ENCODE measurements at regions not wholly inside any gene's neighbourhood (a gene's known extent, or its start where the extent isn't known, plus 50 kb on each side); places are given as distances from the start of the nearest gene placed in this dataset.

DNA sequence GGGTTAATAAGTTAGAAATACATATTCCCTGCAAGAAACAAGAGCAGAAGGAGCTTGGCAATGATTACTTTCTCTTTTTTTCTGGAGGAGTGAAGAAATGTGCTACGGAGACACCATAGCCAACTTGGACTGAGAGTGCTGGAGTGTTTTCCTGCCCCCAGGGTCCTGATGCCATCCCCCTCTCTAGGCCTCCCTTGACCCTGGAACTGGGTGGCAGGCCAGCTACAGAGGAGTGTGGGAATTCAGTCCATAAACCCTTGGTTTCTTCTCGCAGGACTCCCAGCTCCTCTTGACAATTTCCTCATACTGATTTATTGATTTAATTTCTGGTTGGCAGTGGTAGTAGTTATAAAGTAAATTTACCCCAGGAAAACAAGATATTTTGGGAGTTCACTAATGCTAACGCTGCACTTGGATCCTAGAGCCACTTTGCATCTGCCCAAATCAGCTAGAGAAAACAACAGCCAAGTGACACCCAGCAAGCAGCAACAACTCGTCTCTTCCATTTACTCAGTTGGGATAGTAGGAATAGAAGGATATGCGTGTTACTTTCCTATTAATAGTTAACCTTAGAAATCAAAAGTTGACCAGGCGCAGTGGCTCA lies 76.4 kb upstream of the CELF2 start:
- H3K9ac ChIP-seq: no peak overlapping the region
- H3K9me3 ChIP-seq: peaks cover 12% of the 10 kb centered on the region
- H3K4me3 ChIP-seq: no peak overlapping the region
- no peaks in the 10 kb centered on the region for H3K36me3 ChIP-seq
- H3K4me1 ChIP-seq: no peaks in the 10 kb centered on the region
- H4K20me1 ChIP-seq: no peaks in the 10 kb centered on the region
- no peak overlapping the region for H3K4me2 ChIP-seq
- no peak for TF ChIP-seq Cebpa-rat (IDR thresholded peaks at IDR 0.05)
- no peaks in the 10 kb centered on the region for H3K27me3 ChIP-seq
- no peak overlapping the region for H3K27ac ChIP-seq

DNA sequence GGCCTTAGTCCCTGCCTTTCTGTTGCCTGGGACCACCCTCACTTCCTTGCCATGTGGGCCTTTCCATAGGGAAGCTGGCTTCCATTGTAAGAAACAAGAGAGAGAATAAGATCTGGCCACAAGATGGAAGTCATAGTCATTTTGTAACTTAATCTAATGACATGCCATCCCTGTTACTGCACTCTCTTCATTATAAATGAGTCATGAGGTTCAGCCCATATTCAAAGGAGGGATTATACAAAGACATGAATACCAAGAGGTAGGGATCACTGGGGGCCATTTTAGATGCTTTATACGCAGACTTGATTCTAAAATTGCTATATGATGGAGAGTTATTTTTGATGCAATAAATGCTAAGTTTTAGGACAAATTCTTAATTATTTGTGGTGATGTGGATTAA lies 75.2 kb upstream of the CELF2 start:
- no peaks in the 10 kb centered on the region for H4K20me1 ChIP-seq
- no peak for TF ChIP-seq Cebpa-rat (IDR thresholded peaks at IDR 0.05)
- H3K27ac ChIP-seq: no peak overlapping the region
- H3K27me3 ChIP-seq: no peaks in the 10 kb centered on the region
- no peaks in the 10 kb centered on the region for H3K4me1 ChIP-seq
- H3K9me3 ChIP-seq: peaks cover 12% of the 10 kb centered on the region
- no peak overlapping the region for H3K9ac ChIP-seq
- no peak overlapping the region for H3K4me3 ChIP-seq
- H3K4me2 ChIP-seq: no peak overlapping the region
- H3K36me3 ChIP-seq: no peaks in the 10 kb centered on the region

DNA sequence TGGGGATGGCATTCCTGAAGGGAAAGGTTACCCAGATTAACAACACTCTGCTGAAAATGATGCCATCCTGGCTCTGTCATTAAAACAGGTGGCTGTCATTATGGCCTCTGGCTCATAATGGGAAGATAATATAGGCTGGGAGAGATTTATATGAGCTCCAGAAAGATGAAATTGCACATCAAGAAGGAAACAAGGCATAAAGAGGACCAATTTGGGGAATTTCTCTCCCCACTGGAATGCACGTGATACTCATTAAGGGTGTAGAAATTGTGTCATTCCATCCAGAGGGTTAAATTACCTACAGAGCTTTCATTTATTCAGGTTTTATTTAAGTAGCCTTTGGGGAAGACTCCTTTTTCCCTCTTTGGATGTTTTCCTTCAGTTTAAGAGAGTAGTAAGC lies 71.6 kb upstream of the CELF2 start:
- H3K9me3 ChIP-seq: peaks cover 12% of the 10 kb centered on the region
- H3K27me3 ChIP-seq: no peaks in the 10 kb centered on the region
- H3K27ac ChIP-seq: no peak overlapping the region
- no peaks in the 10 kb centered on the region for H3K4me1 ChIP-seq
- TF ChIP-seq Cebpa-rat (IDR thresholded peaks at IDR 0.05): no peak
- no peak overlapping the region for H3K9ac ChIP-seq
- H4K20me1 ChIP-seq: no peaks in the 10 kb centered on the region
- H3K4me2 ChIP-seq: no peak overlapping the region
- no peaks in the 10 kb centered on the region for H3K36me3 ChIP-seq
- no peak overlapping the region for H3K4me3 ChIP-seq

DNA sequence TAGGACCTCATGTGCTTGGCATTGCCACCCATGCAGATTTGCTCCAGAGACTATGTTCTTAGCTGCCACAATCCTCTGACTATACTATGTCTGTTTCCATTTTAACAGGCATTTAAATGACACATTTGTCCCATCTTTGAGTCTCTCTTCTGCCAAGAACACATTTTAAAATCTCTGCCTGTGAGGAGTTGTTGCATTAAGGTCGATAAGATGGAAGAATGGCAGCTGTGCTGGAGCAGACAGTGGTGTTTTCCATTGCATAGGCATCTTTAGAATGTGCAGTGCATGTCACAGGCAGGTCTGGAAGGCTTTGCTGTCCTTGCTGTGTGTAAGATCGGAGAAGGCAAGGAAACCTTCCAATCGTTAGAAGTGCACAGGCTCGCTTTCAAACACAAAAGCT lies 70.9 kb upstream of the CELF2 start:
- TF ChIP-seq Cebpa-rat (IDR thresholded peaks at IDR 0.05): no peak
- Histone ChIP-seq H3K9me3 (peaks cover 12% of the 10 kb centered on the region), H3K4me3 (no peak overlapping the region), H3K4me2 (no peak overlapping the region), H3K27ac (no peak overlapping the region), H3K9ac (no peak overlapping the region), H3K36me3 (no peaks in the 10 kb centered on the region), H3K27me3 (no peaks in the 10 kb centered on the region), H3K4me1 (no peaks in the 10 kb centered on the region), H4K20me1 (no peaks in the 10 kb centered on the region)

DNA sequence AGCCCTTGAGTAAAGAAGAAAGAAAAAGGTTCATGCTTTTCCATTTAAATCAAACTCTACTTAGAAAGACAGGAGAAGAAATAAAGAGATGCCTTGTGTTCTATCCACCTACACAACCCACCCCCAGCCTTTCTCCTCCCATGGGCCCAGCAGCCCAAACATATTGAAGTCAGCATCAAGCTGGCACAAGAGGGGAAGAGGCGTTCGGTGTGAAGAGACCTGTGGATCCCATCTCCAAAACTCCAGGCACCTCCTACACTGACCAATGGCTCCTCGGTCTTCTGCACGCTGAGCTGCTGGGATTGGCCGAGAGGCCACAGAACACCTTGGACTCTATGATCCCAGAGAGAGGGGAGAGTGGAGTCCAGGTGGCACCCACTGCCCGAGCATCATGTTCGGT lies 66.0 kb upstream of the CELF2 start:
- TF ChIP-seq Cebpa-rat (IDR thresholded peaks at IDR 0.05): no peak
- no peak overlapping the region for H3K4me3 ChIP-seq
- no peak overlapping the region for H3K27ac ChIP-seq

DNA sequence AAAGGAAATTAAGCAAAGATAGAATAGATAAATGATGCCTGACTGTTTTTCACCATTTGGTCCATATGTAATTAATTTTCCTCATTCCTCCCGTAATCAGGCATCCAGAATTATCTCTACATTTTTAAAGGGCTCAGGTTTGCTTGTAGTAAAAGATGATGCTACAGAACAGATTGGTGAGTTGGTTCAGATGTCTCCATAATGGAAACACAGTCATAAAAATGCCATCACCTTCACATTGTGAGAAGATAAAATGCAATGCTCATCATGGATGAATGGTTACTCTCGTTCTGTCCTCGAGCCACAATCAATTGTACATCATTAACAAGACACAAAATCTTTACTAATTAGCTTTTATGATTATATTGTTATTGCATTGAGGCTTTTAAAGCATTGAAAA lies 64.9 kb upstream of the CELF2 start:
- Histone ChIP-seq H3K27me3 (no peaks in the 10 kb centered on the region), H3K9me3 (no peaks in the 10 kb centered on the region), H3K4me1 (no peaks in the 10 kb centered on the region), H3K36me3 (no peaks in the 10 kb centered on the region), H3K27ac (no peak overlapping the region), H3K9ac (no peak overlapping the region), H3K4me2 (no peak overlapping the region), H4K20me1 (no peaks in the 10 kb centered on the region), H3K4me3 (no peak overlapping the region)
- TF ChIP-seq Cebpa-rat (IDR thresholded peaks at IDR 0.05): no peak

More for the DNA sequence above, 66.0 kb upstream of the CELF2 start:
- H3K4me1 ChIP-seq: no peaks in the 10 kb centered on the region
- no peaks in the 10 kb centered on the region for H3K27me3 ChIP-seq
- H3K36me3 ChIP-seq: no peaks in the 10 kb centered on the region
- H4K20me1 ChIP-seq: no peaks in the 10 kb centered on the region
- no peak overlapping the region for H3K4me2 ChIP-seq
- H3K9me3 ChIP-seq: no peaks in the 10 kb centered on the region
- no peak overlapping the region for H3K9ac ChIP-seq

DNA sequence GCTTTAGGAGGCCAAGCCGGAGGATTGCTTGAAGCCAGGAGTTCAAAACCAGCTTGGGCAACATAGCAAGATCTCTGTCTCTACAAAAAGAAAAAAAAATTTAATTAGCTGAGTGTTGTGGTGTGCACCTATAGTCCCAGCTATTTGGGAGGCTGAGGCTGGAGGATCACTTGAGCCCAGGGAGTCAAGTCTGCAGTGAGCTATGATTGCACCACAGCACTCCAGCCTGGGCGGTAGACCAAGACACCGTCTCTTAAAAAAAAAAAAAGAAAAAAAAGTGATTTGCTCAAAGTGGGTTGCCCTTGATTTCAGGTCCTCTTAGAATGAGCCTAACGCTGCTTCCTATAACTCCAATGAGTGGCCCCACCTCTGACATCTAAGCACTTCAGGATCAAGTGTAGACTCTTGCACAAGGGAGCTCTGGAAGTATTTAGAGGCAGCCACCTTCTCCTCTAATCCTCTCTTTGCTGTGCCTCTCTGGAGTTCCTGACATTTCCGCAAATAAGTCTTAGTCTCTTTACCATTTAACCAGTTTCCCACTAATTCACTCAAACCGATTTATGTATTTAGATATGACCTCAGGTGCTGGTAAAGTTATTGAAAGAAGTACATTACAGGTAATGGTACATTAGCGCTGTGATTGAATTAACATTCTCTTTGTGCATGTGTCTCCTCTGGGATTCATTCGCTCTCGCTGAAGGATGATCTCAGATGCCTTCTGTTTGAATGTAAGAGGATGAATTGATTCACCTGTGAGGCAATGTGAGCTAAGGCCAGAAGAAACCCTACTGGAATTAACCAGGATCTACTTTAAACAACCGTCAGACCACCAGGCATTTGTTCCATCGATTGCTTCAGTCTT lies 60.8 kb upstream of the CELF2 start:
- Histone ChIP-seq H3K27me3 (no peaks in the 10 kb centered on the region), H3K4me1 (no peaks in the 10 kb centered on the region), H3K4me3 (no peak overlapping the region), H3K9me3 (no peaks in the 10 kb centered on the region), H3K36me3 (no peaks in the 10 kb centered on the region), H4K20me1 (no peaks in the 10 kb centered on the region), H3K4me2 (no peak overlapping the region), H3K9ac (no peak overlapping the region), H3K27ac (no peak overlapping the region)
- TF ChIP-seq Cebpa-rat (IDR thresholded peaks at IDR 0.05): no peak

DNA sequence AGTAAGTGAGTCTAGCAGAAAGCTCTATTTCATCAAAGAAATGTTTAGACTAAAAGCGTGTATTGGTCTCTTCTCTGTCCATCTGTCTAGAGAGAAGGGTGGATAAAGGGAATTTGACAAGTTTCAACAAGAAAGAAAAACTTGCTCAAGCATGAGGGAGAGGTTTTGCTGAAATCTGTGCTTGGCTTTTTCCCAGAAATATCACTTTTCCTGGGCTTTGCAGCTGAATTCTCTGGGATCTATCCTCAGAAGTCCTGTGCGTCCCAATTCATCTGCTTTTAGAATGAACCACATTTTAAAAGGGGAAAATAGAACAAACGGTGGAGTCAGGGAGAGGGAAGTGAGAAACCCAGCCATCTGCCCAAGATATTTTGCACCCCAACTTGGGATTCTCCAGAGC lies 59.6 kb upstream of the CELF2 start:
- no peaks in the 10 kb centered on the region for H3K36me3 ChIP-seq
- H3K4me1 ChIP-seq: no peaks in the 10 kb centered on the region
- no peak overlapping the region for H3K27ac ChIP-seq
- no peaks in the 10 kb centered on the region for H4K20me1 ChIP-seq
- no peak overlapping the region for H3K9ac ChIP-seq
- H3K27me3 ChIP-seq: no peaks in the 10 kb centered on the region
- H3K9me3 ChIP-seq: no peaks in the 10 kb centered on the region
- TF ChIP-seq Cebpa-rat (IDR thresholded peaks at IDR 0.05): no peak
- no peak overlapping the region for H3K4me2 ChIP-seq
- H3K4me3 ChIP-seq: no peak overlapping the region

DNA sequence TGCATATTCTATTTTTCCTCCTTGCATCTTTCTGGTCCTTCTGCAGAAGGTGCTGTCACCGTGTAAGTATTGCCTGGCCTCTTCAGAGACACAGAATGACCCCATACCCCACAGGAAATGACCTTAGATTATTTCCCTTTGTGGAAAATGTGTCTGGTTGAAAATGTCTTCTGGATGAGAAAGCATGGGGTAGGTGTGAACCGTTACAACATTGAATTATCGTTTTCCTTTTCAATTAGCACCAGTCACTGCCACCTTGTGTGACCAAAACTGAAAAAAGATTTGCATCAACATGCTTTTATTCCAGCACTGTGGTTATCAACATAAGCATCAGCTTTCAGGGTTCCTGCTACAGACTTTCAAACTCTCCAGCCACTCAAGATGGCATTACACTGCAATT lies 58.0 kb upstream of the CELF2 start:
- no peak overlapping the region for H3K27ac ChIP-seq
- H4K20me1 ChIP-seq: no peaks in the 10 kb centered on the region
- H3K4me2 ChIP-seq: no peak overlapping the region
- no peaks in the 10 kb centered on the region for H3K27me3 ChIP-seq
- H3K9me3 ChIP-seq: no peaks in the 10 kb centered on the region
- no peaks in the 10 kb centered on the region for H3K4me1 ChIP-seq
- no peak for TF ChIP-seq Cebpa-rat (IDR thresholded peaks at IDR 0.05)
- H3K36me3 ChIP-seq: no peaks in the 10 kb centered on the region
- no peak overlapping the region for H3K9ac ChIP-seq
- H3K4me3 ChIP-seq: no peak overlapping the region

DNA sequence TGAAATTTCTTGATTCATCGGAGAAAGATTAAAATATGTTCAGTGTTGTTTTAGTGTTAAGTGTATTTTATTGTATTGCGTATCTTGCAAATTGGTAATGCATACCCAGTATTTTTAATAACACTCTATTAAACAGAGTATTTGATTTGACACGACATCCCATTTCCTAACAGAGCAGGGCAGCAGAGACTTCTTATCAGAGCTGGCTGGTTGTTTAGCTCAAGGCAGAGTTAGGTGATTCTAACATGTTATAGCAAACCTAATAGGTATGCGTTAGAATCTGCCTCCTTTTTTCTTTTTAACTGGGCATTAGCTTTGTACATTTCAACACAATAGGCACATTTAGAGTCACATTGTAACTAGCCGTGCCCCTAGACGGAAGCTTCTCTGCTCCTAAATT lies 57.1 kb upstream of the CELF2 start:
- TF ChIP-seq Cebpa-rat (IDR thresholded peaks at IDR 0.05): no peak
- H3K27ac ChIP-seq: no peak overlapping the region
- H4K20me1 ChIP-seq: no peaks in the 10 kb centered on the region
- H3K36me3 ChIP-seq: no peaks in the 10 kb centered on the region
- H3K4me1 ChIP-seq: no peaks in the 10 kb centered on the region
- no peak overlapping the region for H3K4me3 ChIP-seq
- no peak overlapping the region for H3K4me2 ChIP-seq
- no peaks in the 10 kb centered on the region for H3K9me3 ChIP-seq
- no peaks in the 10 kb centered on the region for H3K27me3 ChIP-seq
- no peak overlapping the region for H3K9ac ChIP-seq

Measured in BLaER1 (cell line).